ENCODE measurements at regions not wholly inside any gene's neighbourhood (a gene's known extent, or its start where the extent isn't known, plus 50 kb on each side); places are given as distances from the start of the nearest gene placed in this dataset.

- Histone ChIP-seq H3K4me1 (ENCODE audit: insufficient read depth) (no peaks in the 10 kb centered on the region), H3K4me3 (no peak overlapping the region), H2AFZ (peak overlapping the region; percentile 0; the same call in 1 of the 2 replicates), H3K27ac (ENCODE audit: low read depth) (no peak overlapping the region), H3K79me2 (replicated peaks; ENCODE audit: insufficient read depth) (no peaks in the 10 kb centered on the region), H3K4me2 (no peak overlapping the region), H3K9me2 (ENCODE audit: insufficient read depth) (no peaks in the 10 kb centered on the region; the same call in 1 of the 2 replicates), H3F3A (replicated peaks; ENCODE audit: low read depth) (no peaks in the 10 kb centered on the region), H4K20me1 (replicated peaks; ENCODE audit: insufficient read depth) (no peaks in the 10 kb centered on the region), H3K27me3 (ENCODE audit: insufficient read depth) (no peaks in the 10 kb centered on the region), H3K36me3 (ENCODE audit: insufficient read depth) (no peaks in the 10 kb centered on the region)
- Mint-ChIP-seq H3K4me3 (no peak overlapping the region), H3K9me3 (no peaks in the 10 kb centered on the region), H3K4me1 (no peaks in the 10 kb centered on the region; the same call in 2 of the 3 replicates), H3K27ac (peak overlapping the region; percentile 14; the same call in 1 of the 2 replicates), H3K36me3 (ENCODE audit: low read depth) (no peaks in the 10 kb centered on the region), H3K27me3 (ENCODE audit: insufficient read depth, low read depth, poor library complexity) (peaks cover 6% of the 10 kb centered on the region)
- DNase-seq (ENCODE audit: low spot score) (no peak), ATAC-seq (no peak)
- TF ChIP-seq CTCF (conservative IDR thresholded peaks at IDR 0.05; ENCODE audit: low read depth in 2 of 2) (no peak), EZH2phosphoT487 (IDR thresholded peaks at IDR 0.05; ENCODE audit: unreplicated experiment) (no peak), REST (IDR thresholded peaks at IDR 0.05; ENCODE audit: unreplicated experiment) (no peak), ZNF114 (CRISPR knock-in tag; IDR thresholded peaks at IDR 0.05) (no peak), ZNF331 (CRISPR knock-in tag; IDR thresholded peaks at IDR 0.05; ENCODE audit: low read depth) (no peak), ZNF462 (CRISPR knock-in tag; IDR thresholded peaks at IDR 0.05) (no peak), CREB1 (CRISPR knock-in tag; IDR thresholded peaks at IDR 0.05; ENCODE audit: low read depth) (no peak), POLR2AphosphoS5 (IDR thresholded peaks at IDR 0.05; ENCODE audit: low read depth) (no peak), STAT1 (IDR thresholded peaks at IDR 0.05; ENCODE audit: unreplicated experiment) (no peak), EZH2 (IDR thresholded peaks at IDR 0.05; ENCODE audit: low read depth, unreplicated experiment) (no peak), ETS1 (IDR thresholded peaks at IDR 0.05) (no peak), NANOG (IDR thresholded peaks at IDR 0.05; ENCODE audit: borderline replicate concordance) (no peak), JUNB (IDR thresholded peaks at IDR 0.05; ENCODE audit: unreplicated experiment) (no peak)
Measured at GRCh38 chr9:89939626-89940292, 334.9 kb downstream of the GADD45G start.

Measured in GM23338 (cell line).